Ecto neural progenitor cell (in vitro differentiated cells): ENCODE measurements at regions not wholly inside any gene's neighbourhood (a gene's known extent, or its start where the extent isn't known, plus 50 kb on each side); places are given as distances from the start of the nearest gene placed in this dataset.

Experiments
- DNase-seq: peaks from one replicate; pipeline ENCODE4 v3.0.0-alpha.2; 2018; ENCODE audit warnings: low spot score

DNA sequence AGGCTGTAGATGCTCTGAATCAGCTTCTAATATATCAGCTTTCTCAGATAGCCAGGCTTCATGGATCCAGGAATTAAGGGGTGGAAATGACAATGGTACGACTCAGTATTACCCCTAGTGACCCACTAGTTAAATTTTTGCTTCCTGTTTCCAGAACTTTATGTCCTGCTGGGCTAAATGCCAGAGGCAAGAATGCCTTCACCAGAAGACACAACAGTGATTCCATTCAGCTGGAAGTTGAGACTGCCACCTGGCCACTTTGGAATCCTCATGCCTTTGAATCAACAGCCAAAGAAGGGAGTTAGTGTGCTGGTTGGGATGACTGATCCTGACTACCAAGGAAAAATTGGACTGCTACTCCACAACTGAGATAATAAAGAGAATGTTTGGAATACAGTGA is 239.1 kb downstream of the ASXL3 start:
- no peak for DNase-seq

DNA sequence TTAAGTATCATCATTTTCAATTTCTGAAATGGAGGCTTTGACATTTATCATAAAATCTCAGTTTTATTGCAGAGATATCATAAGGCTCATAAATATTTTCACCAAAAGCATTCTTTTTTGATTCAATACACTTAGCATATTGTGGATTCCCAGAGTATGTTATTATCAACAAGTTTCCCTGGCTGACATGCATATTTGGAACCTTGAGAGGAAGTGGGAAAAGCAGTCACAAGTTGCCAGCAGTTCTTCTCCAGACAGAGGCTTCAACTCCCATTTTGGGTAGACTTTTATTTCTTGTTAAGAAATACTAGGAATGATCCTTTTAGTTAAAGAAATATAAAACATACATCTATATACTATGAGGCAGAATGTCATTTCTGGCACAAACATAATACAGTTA is 236.5 kb downstream of the ASXL3 start:
- no peak for DNase-seq

DNA sequence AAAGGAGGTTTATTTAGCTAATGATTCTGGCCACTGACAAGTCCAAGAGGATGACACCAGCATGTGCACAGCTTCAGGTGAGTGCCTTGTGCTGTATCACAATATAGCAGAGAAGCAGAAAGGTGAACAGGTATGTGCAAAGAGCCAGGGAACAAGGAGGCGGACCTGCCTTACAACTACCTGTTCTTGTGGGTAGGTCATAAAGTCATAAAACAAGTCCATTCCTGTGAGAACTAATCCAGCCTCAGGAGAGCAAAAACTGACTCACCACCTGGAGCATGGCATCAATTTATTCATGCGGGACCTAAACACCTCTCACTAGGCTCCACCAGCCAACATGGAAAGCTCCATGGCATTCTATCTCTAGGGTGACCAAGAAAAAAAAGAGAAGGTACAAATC is 234.2 kb downstream of the ASXL3 start:
- DNase-seq, result no peak

DNA sequence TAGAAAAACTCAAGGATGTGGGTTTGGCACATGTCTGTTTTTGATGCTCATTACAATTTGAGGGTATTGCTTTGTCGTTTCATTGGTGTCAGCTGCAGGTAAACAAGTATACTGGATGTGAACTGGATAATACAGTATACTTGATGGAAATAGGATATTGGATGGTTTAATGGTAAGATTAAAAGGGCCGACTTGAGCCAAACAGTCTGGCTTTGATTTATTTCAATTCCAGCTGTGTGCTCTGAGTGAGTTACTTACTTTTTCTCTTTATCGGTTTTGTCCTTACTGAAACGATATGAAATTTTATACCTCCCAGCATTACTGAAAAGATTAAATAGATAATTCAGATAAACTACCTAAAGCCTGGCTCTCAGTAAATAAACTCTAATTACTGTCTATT is 227.6 kb downstream of the ASXL3 start:
- no peak for DNase-seq

DNA sequence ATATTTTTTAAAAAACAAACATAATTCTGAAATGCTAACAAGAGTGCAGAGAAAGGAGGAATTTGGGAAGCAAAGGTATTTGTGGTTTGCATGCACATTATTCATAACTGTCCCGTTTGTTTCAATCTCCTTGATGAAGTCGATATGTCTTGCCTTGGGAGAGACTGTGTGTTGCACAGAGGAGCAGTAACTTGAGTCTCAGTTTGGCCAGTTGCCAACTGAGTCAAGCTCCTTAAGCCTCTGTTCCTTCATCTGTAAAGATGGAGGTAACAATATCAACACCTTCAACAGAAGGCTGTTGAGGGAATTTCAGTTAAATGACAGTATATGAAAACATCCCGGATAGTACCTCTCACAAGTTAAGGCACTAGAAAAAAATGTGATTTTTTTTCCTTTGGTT is 226.2 kb downstream of the ASXL3 start:
- no peak for DNase-seq

DNA sequence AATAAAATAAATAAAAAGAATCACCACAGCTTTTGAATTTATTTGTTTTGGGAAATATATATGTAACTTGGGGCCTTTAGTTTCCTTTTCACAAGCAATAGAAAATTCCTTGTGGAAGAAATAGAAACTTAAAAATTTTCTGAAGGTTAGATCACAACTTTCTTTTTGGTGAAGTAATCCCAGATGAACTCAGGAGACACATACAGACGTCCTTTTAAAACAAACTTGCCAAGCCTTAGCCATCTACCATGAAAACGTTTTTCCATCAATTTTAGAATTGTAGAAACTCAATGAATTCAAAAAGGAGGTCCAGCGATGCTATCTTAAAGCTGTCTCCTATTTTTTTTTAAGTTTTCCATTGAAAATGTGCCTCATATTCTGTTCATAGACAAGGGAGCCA is 225.6 kb downstream of the ASXL3 start:
- DNase-seq, result no peak

DNA sequence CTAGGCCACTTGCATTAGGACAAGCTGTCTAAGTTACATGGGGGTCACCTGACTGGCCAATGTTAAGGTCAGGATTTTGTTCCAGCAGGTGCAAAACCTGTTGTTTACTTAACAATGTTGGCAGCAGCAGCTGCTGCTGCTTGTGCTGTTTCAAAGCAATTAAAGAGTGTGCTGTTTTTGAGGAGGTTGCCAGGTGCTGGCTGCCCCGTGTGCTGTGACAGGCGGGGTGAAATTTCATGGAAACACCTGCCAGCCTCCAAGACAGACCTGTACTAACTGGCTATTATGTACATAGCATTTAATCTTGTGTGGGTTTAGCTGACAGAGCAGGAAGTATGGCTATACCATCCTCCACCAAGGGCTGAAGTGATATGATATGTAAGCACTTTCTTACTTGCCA is 224.9 kb downstream of the ASXL3 start:
- DNase-seq, result no peak
